A673 (cell line): ENCODE measurements at regions not wholly inside any gene's neighbourhood (a gene's known extent, or its start where the extent isn't known, plus 50 kb on each side); places are given as distances from the start of the nearest gene placed in this dataset.

ENCODE experiments used
- CTCF ChIP-seq: fragments of 300-800, 200-600 bp; sonication (generic); conservative IDR thresholded peaks from 2 replicates; pipeline ENCODE4 v1.5.1; 2017; ENCODE audit warnings: low read depth, mild to moderate bottlenecking, antibody characterized with exemption, low read length, moderate library complexity, mixed read lengths
- EZH2 ChIP-seq: fragments of 200-600 bp; sonication (generic); IDR thresholded peaks from 2 replicates; pipeline ENCODE4 v1.6.1; 2017; ENCODE audit warnings: borderline replicate concordance, low read depth, mild to moderate bottlenecking, mixed read lengths, antibody characterized with exemption, low read length; ENCODE audit not compliant: poor library complexity, severe bottlenecking

GRCh38 chr11:130817330-130817944, 98.8 kb downstream of the SNX19 start:
- TF ChIP-seq CTCF (no peak), EZH2 (no peak)
